Thyroid gland (tissue), 4 donors: ENCODE measurements at regions not wholly inside any gene's neighbourhood (a gene's known extent, or its start where the extent isn't known, plus 50 kb on each side); places are given as distances from the start of the nearest gene placed in this dataset.

ENCODE experiments used
- DNase-seq, 2 donors: peaks; one replicate each; pipeline ENCODE4 v3.0.0-alpha.2; 2019
- H3K27ac ChIP-seq, 3 donors: fragments of 200-600 bp; sonication (generic); 1 replicate in 2 of 3; 2 replicates in 1 of 3; pipeline ENCODE4 v1.5.1; 2016 to 2019; ENCODE audit warnings: mild to moderate bottlenecking in 1 of 3, moderate library complexity in 1 of 3
- H3K27me3 ChIP-seq: fragments of 200-600 bp; sonication (generic); one replicate; pipeline ENCODE4 v1.5.1; 2019
- H3K36me3 ChIP-seq, 2 donors: fragments of 200-600 bp; sonication (generic); one replicate each; pipeline ENCODE4 v1.5.1; 2016 to 2019
- H3K4me1 ChIP-seq, 2 donors: fragments of 200-600 bp; sonication (generic); one replicate each; pipeline ENCODE4 v1.5.1; 2017 to 2019
- H3K4me3 ChIP-seq, 3 donors: fragments of 200-600 bp; sonication (generic); replicated peaks in 1 of 3; 1 replicate in 2 of 3; 2 replicates in 1 of 3; pipeline ENCODE4 v1.5.1; 2016; ENCODE audit warnings: mild to moderate bottlenecking in 1 of 3
- H3K9me3 ChIP-seq: fragments of 200-600 bp; sonication (generic); one replicate; pipeline ENCODE4 v1.5.1; 2017
- POLR2A ChIP-seq, 2 donors: fragments of 450-650 bp; IDR thresholded peaks; one replicate each; pipeline ENCODE4 v1.6.1; 2017; ENCODE audit warnings: antibody characterized with exemption in 2 of 2, mild to moderate bottlenecking in 2 of 2, moderate library complexity in 1 of 2
- WGBS, 2 donors: methylation state at CpG; one replicate each; pipeline ENCODE4 v1.1.5; 2017; 5-methylcytosine and 5-hydroxymethylcytosine counted together
- intact Hi-C: fragments of 100-400 bp; cut with DNase I; formaldehyde crosslinking; loops from one replicate; pipeline ENCODE4 v1.15.1; 2023
- TF ChIP-seq, protein P1 (sequence below), 6 experiments: fragments of 200-600 bp in 3 of 6; fragments of 450-650 bp in 3 of 6; sonication (generic) in 3 of 6; IDR thresholded peaks; one replicate each; pipeline ENCODE4 v1.5.1; 2016 to 2019; ENCODE audit warnings: antibody characterized with exemption in 6 of 6, mild to moderate bottlenecking in 2 of 6, inconsistent platforms in 1 of 6, moderate library complexity in 1 of 6

DNA sequence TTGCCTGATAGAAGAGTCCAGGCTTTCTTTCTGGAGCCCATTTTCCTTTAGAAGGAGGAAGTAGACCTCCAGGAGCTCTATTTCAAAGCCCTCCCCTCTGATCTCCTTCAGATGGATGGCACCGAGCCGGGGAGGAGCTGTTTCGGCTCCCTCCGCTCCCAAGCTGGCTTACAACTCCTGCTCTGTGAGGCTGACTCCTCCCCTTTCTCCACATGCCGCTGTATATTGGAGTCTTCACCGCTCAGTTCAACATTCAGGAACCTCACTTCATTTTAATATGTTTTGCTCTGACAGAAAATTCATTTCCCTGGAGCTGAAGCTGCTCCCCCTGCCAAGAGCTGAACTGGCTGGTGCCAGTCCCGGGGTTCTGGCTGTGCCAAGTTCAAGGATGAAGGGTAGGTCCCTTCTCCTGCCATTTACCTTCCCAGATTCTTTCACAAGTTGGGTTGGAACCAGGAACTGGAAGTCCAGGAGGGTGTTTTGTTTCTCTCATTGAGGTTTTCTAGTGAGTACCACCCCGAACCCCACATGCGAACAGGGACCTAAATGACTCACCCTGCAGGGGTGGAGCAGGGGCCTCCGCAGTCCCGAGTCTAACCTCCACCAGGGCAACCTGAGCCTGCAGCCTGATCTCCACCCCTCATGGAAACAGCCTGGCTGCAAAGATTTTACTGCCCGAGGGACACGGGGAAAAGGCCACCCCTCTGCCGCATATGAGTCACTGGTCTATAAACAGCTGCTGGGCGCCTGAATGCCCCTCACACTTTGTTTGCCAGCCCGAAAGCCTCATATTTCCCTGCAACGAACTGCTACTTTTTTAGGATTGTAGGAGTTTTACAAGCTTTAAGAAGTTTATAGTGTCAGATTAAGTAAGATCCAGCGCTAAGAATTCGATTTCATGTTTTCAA, 68.6 kb upstream of the FOXA2 start:
- peak in 1 of 2 donors; percentile 27 for DNase-seq
- Histone ChIP-seq H3K4me1 (no peaks in the 10 kb centered on the region), H3K4me3 (no peak overlapping the region), H3K27ac (no peak overlapping the region), H3K36me3 (no peaks in the 10 kb centered on the region), H3K27me3 (no peaks in the 10 kb centered on the region), H3K9me3 (no peaks in the 10 kb centered on the region)
- intact Hi-C loops, result no loop called here
- WGBS, 2 donors, result 51 to 62% methylated on average over 14 to 19 of the region's 19 CpGs
- TF ChIP-seq, protein P1, sequence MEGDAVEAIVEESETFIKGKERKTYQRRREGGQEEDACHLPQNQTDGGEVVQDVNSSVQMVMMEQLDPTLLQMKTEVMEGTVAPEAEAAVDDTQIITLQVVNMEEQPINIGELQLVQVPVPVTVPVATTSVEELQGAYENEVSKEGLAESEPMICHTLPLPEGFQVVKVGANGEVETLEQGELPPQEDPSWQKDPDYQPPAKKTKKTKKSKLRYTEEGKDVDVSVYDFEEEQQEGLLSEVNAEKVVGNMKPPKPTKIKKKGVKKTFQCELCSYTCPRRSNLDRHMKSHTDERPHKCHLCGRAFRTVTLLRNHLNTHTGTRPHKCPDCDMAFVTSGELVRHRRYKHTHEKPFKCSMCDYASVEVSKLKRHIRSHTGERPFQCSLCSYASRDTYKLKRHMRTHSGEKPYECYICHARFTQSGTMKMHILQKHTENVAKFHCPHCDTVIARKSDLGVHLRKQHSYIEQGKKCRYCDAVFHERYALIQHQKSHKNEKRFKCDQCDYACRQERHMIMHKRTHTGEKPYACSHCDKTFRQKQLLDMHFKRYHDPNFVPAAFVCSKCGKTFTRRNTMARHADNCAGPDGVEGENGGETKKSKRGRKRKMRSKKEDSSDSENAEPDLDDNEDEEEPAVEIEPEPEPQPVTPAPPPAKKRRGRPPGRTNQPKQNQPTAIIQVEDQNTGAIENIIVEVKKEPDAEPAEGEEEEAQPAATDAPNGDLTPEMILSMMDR (IDR thresholded peaks at IDR 0.05), result no peak
- no peak for TF ChIP-seq POLR2A (IDR thresholded peaks at IDR 0.05)

DNA sequence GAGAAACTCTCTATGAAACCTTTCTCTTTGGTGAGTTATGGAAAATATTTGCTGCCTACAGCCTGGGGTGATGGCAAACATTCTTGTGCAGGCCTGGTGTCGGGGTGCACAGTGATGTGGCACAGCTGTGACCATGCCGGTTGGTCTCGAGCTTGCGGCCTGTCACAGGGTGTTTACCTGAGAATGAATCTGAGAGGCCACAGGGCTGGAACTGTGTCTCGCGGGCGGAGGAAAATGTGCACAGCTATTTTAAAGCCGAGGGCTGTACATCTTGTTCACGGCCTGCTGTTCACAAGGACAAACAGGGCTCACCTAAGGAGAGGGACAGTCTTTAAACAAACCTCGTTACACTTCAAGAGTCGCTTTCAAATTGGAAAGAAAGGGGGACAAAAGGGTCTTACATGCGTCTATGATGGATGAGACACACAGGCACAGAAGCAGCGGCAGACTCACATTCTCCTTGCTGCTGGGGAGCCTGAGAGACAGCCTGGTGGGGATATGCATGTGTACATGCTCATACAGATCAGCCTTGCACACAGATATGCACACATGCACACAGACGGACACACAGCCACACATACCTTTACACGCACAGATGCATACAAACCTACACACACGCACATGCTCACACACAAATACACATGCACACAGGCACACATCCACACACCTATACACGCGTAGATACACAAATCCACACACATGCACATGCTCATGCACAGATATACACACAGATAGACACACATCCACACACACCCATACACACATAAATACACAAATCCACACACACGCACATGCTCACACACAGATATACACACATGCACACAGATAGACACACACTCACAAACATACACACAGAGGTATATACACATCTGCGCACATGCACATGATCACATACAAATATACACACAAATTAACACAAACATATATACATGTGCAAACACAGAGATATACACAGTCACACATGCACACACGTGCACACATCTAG, 69.6 kb upstream of the FOXA2 start:
- Histone ChIP-seq H3K36me3 (no peaks in the 10 kb centered on the region), H3K4me1 (no peaks in the 10 kb centered on the region), H3K9me3 (no peaks in the 10 kb centered on the region), H3K27me3 (no peaks in the 10 kb centered on the region), H3K27ac (no peak overlapping the region), H3K4me3 (no peak overlapping the region)
- DNase-seq, result no peak
- no peak for TF ChIP-seq POLR2A (IDR thresholded peaks at IDR 0.05)
- TF ChIP-seq, protein P1 (IDR thresholded peaks at IDR 0.05), result no peak
- intact Hi-C loops, result no loop called here
- WGBS, 2 donors, result 68 to 70% methylated on average over 21 of the region's 21 CpGs

DNA sequence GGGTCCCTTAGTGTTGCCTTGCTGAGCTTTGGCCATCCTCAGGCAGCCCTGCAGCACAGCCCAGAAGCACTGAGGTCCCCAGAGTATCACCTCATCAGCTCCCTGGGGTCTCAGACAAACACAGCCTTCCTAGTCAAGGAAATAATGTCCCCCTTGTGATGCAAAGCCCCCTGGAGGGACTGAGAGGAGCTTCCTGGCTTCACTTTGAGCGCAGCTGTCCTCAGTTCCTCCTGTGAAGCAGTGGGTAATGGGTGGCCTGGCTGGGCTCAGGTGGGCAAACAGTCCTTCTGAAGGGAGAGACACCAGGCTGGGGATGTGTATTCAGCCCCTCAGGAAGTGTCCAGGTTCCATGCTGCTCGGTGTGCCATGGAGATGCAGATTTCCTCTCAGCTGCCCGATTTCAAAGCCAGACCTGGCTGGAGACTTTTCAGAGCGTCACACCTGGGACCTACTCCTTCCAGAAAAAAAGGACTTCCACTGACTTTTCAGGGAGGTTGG, 79.2 kb upstream of the FOXA2 start:
- H3K27ac ChIP-seq, result no peak overlapping the region
- H3K4me3 ChIP-seq, result no peak overlapping the region
- TF ChIP-seq POLR2A (IDR thresholded peaks at IDR 0.05), result no peak
- TF ChIP-seq, protein P1 (IDR thresholded peaks at IDR 0.05), result no peak
- no peaks in the 10 kb centered on the region for H3K4me1 ChIP-seq
- DNase-seq, result no peak
- H3K27me3 ChIP-seq, result no peaks in the 10 kb centered on the region
- intact Hi-C loops, result no loop called here
- no peaks in the 10 kb centered on the region for H3K9me3 ChIP-seq
- 19 to 44% methylated on average over 3 of the region's 4 CpGs for WGBS, 2 donors
- H3K36me3 ChIP-seq, result no peaks in the 10 kb centered on the region

DNA sequence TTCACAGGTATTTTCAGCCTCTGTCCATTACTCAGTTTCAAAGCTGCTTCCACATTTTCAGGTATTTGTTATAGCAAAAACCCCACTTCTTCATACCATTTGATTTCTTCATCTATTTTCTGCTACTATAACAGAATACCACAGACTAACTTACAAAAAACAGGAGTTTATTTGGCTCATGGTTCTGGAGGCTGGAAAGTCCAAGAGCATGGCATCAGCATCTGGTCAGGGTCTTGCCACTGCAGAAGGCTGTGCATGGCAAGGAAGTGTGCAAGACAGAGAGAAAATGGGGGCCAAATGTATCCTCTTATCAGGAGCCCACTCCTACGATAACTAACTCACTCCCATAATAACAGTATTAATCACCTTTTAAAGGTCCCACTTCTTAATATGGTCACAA, 82.8 kb upstream of the FOXA2 start:
- 93 to 96% methylated on average over 1 of the region's 1 CpG for WGBS, 2 donors
- no peaks in the 10 kb centered on the region for H3K4me1 ChIP-seq
- DNase-seq, result no peak

More for the DNA sequence above, 82.8 kb upstream of the FOXA2 start:
- Histone ChIP-seq H3K27me3 (no peaks in the 10 kb centered on the region), H3K4me3 (no peak overlapping the region), H3K36me3 (no peaks in the 10 kb centered on the region), H3K9me3 (no peaks in the 10 kb centered on the region), H3K27ac (no peak overlapping the region)
- TF ChIP-seq POLR2A (IDR thresholded peaks at IDR 0.05), result no peak
- TF ChIP-seq, protein P1 (IDR thresholded peaks at IDR 0.05), result no peak
- intact Hi-C loops, result no loop called here
